Stimulated activated CD4-positive, alpha-beta T cell treated with anti-CD3 and anti-CD28 coated beads, Interleukin-4, amount 100 ng/mL, for 24 hours (primary cell): ENCODE measurements at regions not wholly inside any gene's neighbourhood (a gene's known extent, or its start where the extent isn't known, plus 50 kb on each side); places are given as distances from the start of the nearest gene placed in this dataset.
A peak's percentile ranks its signal among the peaks of the same experiment; 100 is the strongest.
"Not testable (repeated sequence)": the region's sequence is repeated elsewhere in the genome, so short reads cannot be mapped to it uniquely, and the experiment has no call there.

ENCODE experiments used
- DNase-seq: peaks from one replicate; pipeline ENCODE4 v3.0.0-alpha.2; 2020

GRCh38 chr10:30762620-30763019, 133.1 kb upstream of the LYZL2 start:
- DNase-seq = no peak

DNA sequence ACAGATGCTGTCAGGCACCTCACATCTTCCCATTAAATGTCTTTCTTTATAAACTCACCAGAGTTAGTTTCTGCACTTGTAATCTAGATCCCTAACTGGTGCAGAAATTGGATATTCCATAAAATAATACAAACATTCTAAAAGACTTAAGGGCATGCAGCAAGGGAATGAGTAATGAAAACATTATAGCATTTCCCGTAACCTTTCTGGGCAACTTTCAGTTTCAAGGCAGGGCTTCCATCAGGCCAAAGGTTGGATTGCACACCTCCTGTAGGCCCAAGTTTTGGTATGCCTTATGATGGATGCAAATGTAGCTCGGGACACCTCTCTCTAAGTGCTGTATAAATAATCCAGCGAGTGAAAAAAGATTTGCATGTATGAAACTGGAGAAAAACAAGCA, 129.9 kb upstream of the LYZL2 start:
- no peak for DNase-seq

DNA sequence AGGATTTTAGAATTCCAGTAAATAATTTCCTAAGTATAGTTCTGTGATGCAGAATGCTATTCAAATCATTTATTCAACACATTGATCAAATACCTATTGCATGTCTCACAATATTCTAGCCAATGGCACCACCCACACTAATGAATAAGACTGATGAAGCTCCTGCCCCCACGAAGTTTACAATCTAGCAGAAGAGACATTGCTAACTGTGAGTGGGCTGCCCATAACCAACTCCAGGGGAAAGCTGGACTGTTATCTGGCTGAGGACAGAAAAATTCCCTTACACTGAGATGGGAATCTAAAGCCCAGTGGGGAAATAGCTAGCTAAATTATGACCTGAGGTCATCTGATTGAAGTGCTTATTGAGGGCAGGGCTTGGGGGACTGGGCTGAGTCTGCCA, 128.8 kb upstream of the LYZL2 start:
- no peak for DNase-seq

DNA sequence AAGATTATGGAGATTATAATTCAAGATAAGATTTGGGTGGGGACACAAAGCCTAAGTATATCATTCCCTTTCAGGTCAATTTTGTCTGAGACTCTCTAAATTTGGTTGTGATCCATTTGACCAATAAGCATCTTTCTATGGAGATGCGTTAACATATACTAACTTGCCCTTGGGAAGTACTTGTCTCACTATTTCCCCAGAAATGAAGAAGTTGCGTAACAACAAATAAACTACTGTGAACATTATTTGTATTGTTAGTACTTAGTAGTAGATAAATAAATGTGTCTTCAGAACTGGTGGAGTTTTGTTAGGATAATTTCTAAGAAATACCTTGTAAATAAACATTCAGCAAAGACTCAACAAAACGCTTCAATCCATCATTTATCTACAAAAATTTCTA, 127.3 kb upstream of the LYZL2 start:
- DNase-seq = no peak

DNA sequence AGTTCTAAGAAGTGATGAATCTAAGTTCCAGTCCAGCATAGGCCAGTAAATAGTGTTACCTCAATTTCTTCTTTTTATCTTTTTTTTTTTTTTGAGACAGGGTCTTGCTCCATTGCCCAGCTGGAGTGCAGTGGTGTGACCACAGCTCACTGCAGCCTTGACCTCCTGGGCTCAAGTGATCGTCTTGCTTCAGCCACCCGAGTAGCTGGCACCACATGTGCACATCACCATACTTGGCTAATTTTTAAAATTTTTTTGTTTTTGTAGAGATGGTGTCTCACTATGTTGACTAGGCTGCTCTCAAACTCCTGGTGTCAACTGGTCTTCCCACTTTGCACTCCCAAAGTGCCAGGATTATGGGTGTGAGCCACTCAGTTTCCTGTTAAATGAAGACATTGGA, 126.6 kb upstream of the LYZL2 start:
- DNase-seq = no peak

GRCh38 chr10:30755441-30755953, 125.9 kb upstream of the LYZL2 start:
- no peak for DNase-seq

GRCh38 chr10:30752481-30752881, 122.9 kb upstream of the LYZL2 start:
- no peak for DNase-seq

GRCh38 chr10:30751678-30752331, 122.3 kb upstream of the LYZL2 start:
- DNase-seq = peak; percentile 80

- peak; percentile 23 for DNase-seq
Observed at GRCh38 chr10:30750971-30751677, 121.6 kb upstream of the LYZL2 start.

GRCh38 chr10:30749385-30749784, 119.8 kb upstream of the LYZL2 start:
- no peak for DNase-seq

GRCh38 chr10:30748152-30748973, 118.8 kb upstream of the LYZL2 start:
- DNase-seq = no peak

DNA sequence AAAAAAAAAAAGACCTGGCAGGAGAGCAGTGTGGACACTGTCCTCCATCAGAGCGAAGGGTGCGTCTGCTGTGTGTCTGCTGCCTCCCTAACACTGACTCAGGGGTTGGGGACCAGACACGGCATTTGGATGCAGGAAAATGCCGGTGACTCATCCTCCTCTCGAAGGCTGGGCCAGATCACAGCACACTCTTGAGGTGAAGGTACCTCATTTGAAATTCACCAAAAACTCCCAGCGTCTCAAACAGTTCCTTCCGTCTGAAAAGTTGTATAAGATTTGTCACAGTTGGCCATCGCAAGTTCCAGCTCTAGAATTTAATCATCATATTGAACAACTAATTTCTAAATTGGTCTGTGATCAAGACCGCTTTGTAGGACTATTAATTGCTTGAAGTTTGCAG, 118.1 kb upstream of the LYZL2 start:
- DNase-seq = peak; percentile 67

- no peak for DNase-seq
Observed at GRCh38 chr10:30745953-30746352, 116.4 kb upstream of the LYZL2 start.

DNA sequence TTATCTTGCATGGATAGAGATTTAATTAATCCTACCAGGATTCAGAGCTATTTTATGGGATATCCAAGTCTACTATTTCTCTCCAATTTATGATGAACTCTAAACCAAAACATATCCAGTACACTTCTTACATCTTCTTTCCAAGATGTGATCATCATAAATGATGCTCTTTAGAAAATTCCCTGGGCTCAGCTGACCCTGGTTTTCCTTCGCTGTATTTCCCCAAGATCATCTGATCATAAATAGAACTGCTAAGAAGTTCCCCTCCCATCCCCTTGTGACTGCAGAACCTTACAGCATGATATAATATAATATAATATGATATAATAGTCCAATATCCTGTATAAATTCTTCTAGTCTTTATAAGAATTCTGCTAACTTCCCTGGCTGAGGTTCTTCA, 114.6 kb upstream of the LYZL2 start:
- no peak for DNase-seq

DNA sequence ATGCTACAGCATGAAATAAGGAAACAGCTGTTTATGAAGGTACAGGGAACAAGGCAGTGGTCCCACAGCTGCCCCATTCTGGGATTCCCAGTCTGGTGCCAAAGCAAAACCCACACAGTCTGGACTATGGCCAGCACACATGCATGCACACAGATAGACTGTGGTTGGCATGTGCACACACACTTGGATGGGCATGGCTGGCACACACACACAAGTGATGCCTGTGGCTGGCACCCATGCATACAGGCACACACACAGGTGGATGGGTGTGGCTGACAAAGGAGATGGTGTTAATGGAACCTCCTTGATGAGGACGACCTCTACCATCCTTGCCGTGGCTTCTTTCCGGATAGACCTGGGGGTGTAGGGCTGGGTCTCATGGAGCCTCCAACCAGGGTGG, 114.0 kb upstream of the LYZL2 start:
- DNase-seq = no peak

DNA sequence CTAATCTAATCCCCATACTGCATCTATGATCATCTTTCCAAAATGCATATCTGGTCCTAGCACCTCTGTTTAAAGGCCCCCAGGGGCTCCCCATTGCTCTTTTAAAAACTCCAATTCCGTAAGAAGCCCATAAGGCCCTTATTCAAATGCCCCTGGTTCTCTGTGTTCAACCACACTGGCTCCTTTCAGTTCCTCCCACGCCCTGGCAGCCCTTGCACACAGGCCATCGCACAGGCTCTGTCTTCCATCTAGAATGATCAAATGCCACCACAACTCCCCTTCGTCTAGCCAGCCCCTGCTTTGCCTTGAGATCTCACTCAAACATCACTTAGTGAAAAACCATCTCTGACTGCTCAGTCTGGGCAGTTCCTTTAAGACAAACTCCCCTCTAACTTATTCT, 112.9 kb upstream of the LYZL2 start:
- peak; percentile 16 for DNase-seq

- DNase-seq = not testable (repeated sequence)
Observed at GRCh38 chr10:30740774-30741173, 111.2 kb upstream of the LYZL2 start.

GRCh38 chr10:30738416-30738815, 108.9 kb upstream of the LYZL2 start:
- no peak for DNase-seq

DNA sequence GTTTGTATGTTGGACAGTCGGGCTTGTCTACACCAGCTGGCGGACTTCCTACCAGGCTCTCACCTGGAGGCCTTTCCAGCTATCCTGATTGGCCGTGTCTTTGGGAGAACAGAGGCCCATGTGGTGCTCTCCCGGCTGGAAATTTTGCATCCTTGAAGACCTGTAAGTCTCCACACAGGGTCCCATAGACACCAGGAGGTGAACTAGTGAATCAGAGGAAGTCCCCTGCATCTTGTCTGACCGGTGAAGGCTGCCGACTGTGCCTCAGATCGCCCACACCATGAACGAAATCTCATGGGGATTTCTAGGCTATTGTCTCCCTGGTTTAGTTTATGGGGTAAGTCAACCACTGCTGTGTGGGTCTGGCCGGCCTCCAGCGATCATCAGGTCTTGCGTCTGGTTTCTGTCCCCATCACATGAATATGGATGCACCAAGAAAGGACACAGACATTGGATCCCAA, 108.4 kb upstream of the LYZL2 start:
- DNase-seq = no peak

DNA sequence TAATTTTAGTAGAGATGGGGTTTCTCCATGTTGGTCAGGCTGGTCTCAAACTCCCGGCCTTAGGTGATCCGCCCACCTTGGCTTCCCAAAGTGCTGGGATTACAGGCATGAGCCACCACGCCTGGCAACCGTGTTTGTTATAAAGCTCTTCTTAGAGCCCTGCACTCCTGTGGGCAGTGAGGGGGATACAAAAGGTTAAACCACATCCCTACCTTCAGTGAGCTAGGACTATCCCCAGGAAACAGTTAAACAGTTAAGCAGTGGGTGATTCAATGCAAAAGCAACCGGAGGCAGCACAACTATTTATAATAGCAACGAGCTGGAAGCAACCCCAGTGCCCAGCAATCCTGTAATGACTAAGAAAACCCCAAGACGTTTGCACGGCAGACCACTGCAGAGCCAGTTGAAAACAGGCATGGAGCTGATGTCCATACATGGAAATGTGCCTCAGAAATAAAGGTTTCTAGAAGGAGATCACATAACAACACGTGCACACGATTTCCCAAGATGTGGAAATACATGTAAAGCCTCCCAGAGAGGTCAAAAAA, 107.2 kb upstream of the LYZL2 start:
- DNase-seq = no peak

GRCh38 chr10:30734901-30735300, 105.3 kb upstream of the LYZL2 start:
- no peak for DNase-seq

- no peak for DNase-seq
Observed at GRCh38 chr10:30732671-30733070, 103.1 kb upstream of the LYZL2 start.

GRCh38 chr10:30731963-30732362, 102.4 kb upstream of the LYZL2 start:
- no peak for DNase-seq
